Tibial artery (tissue), 4 donors: ENCODE measurements at regions not wholly inside any gene's neighbourhood (a gene's known extent, or its start where the extent isn't known, plus 50 kb on each side); places are given as distances from the start of the nearest gene placed in this dataset.
"Not testable (repeated sequence)": the region's sequence is repeated elsewhere in the genome, so short reads cannot be mapped to it uniquely, and the experiment has no call there.

Experiments
- DNase-seq, 2 donors: peaks; one replicate each; pipeline ENCODE4 v3.0.0-alpha.2; 2019
- H3K27ac ChIP-seq, 2 donors: fragments of 200-600 bp; sonication (generic) in 1 of 2; 1 replicate in 1 of 2; 2 replicates in 1 of 2; pipeline ENCODE4 v1.5.1; 2018 to 2019; ENCODE audit warnings: mild to moderate bottlenecking in 1 of 2
- H3K27me3 ChIP-seq, 2 donors: fragments of 200-600 bp; sonication (generic) in 1 of 2; one replicate each; pipeline versions ENCODE4 v1.5.1 to v1.6.0; 2016 to 2019
- H3K36me3 ChIP-seq, 3 donors: fragments of 200-600 bp; sonication (generic) in 2 of 3; one replicate each; pipeline ENCODE4 v1.5.1; 2016 to 2019; ENCODE audit warnings: mild to moderate bottlenecking in 2 of 3
- H3K4me1 ChIP-seq, 4 donors: fragments of 200-600 bp; sonication (generic) in 2 of 4; 1 replicate in 3 of 4; 2 replicates in 1 of 4; pipeline ENCODE4 v1.5.1; 2016 to 2019
- H3K4me3 ChIP-seq, 2 donors: fragments of 200-600 bp; sonication (generic) in 1 of 2; 1 replicate in 1 of 2; 2 replicates in 1 of 2; pipeline ENCODE4 v1.5.1; 2018 to 2019; ENCODE audit warnings: mild to moderate bottlenecking in 2 of 2
- H3K9me3 ChIP-seq, 3 donors: fragments of 200-600 bp; sonication (generic) in 1 of 3; one replicate each; pipeline ENCODE4 v1.5.1; 2016 to 2019
- CTCF ChIP-seq, 2 experiments: fragments of 200-600 bp in 1 of 2; fragments of 450-650 bp in 1 of 2; IDR thresholded peaks; one replicate each; pipeline ENCODE4 v1.5.1; 2017 to 2019; ENCODE audit warnings: antibody characterized with exemption in 2 of 2, mild to moderate bottlenecking in 1 of 2, moderate library complexity in 1 of 2
- intact Hi-C: fragments of 100-400 bp; cut with DNase I; formaldehyde crosslinking; loops from one replicate; pipeline ENCODE4 v1.15.0; 2023; ENCODE audit warnings: low total_unique reads

- no peaks in the 10 kb centered on the region for H3K27me3 ChIP-seq
- DNase-seq = no peak
- H3K4me1 ChIP-seq = peaks cover 0 to under 1% (median 0%) of the 10 kb centered on the region in 4 donors
- H3K27ac ChIP-seq = no peak overlapping the region
- H3K36me3 ChIP-seq = no peaks in the 10 kb centered on the region
- no peak overlapping the region for H3K4me3 ChIP-seq
- TF ChIP-seq CTCF (IDR thresholded peaks at IDR 0.05) = no peak
- intact Hi-C loops = no loop called here
- H3K9me3 ChIP-seq = no peaks in the 10 kb centered on the region
Observed at GRCh38 chr6:163701762-163702161, 287.2 kb downstream of the QKI start.

- intact Hi-C loops = no loop called here
- Histone ChIP-seq H3K4me3 (no peak overlapping the region), H3K4me1 (no peaks in the 10 kb centered on the region), H3K27ac (no peak overlapping the region), H3K9me3 (no peaks in the 10 kb centered on the region), H3K36me3 (no peaks in the 10 kb centered on the region), H3K27me3 (peaks cover 0 to 4% of the 10 kb centered on the region in 2 donors)
- DNase-seq = no peak
- no peak for TF ChIP-seq CTCF (IDR thresholded peaks at IDR 0.05)
Observed at GRCh38 chr6:163698086-163698485, 283.6 kb downstream of the QKI start.

GRCh38 chr6:163696311-163696710, 281.8 kb downstream of the QKI start:
- intact Hi-C loops, H3K27ac ChIP-seq, H3K9me3 ChIP-seq, H3K36me3 ChIP-seq, H3K4me3 ChIP-seq, DNase-seq, H3K27me3 ChIP-seq, H3K4me1 ChIP-seq: not testable (repeated sequence)

- TF ChIP-seq CTCF (IDR thresholded peaks at IDR 0.05) = no peak
- H3K4me1 ChIP-seq = no peaks in the 10 kb centered on the region
Observed at GRCh38 chr6:163695414-163695864, 280.9 kb downstream of the QKI start.

GRCh38 chr6:163694988-163695398, 280.5 kb downstream of the QKI start:
- H3K27me3 ChIP-seq = peaks cover 0 to 4% of the 10 kb centered on the region in 2 donors
- no peaks in the 10 kb centered on the region for H3K9me3 ChIP-seq
- no peak for TF ChIP-seq CTCF (IDR thresholded peaks at IDR 0.05)
- no peaks in the 10 kb centered on the region for H3K36me3 ChIP-seq
- H3K27ac ChIP-seq = no peak overlapping the region
- no peak overlapping the region for H3K4me3 ChIP-seq
- no peak for DNase-seq
- no peaks in the 10 kb centered on the region for H3K4me1 ChIP-seq
- intact Hi-C loops = no loop called here

More at GRCh38 chr6:163695414-163695864, 280.9 kb downstream of the QKI start:
- Histone ChIP-seq H3K36me3 (no peaks in the 10 kb centered on the region), H3K4me3 (no peak overlapping the region), H3K27me3 (peaks cover 0 to 4% of the 10 kb centered on the region in 2 donors), H3K9me3 (no peaks in the 10 kb centered on the region), H3K27ac (no peak overlapping the region)
- intact Hi-C loops = no loop called here
- DNase-seq = no peak

- Histone ChIP-seq H3K27ac (no peak overlapping the region), H3K27me3 (peaks cover 0 to 4% of the 10 kb centered on the region in 2 donors), H3K4me3 (no peak overlapping the region), H3K4me1 (no peaks in the 10 kb centered on the region), H3K36me3 (no peaks in the 10 kb centered on the region), H3K9me3 (no peaks in the 10 kb centered on the region)
- TF ChIP-seq CTCF (IDR thresholded peaks at IDR 0.05) = no peak
- intact Hi-C loops = no loop called here
- DNase-seq = no peak
Observed at GRCh38 chr6:163694072-163694471, 279.6 kb downstream of the QKI start.
